SK-MEL-5 (cell line): ENCODE measurements at regions not wholly inside any gene's neighbourhood (a gene's known extent, or its start where the extent isn't known, plus 50 kb on each side); places are given as distances from the start of the nearest gene placed in this dataset.
"Not testable (repeated sequence)": the region's sequence is repeated elsewhere in the genome, so short reads cannot be mapped to it uniquely, and the experiment has no call there.

Experiments used
- DNase-seq: peaks from one replicate; pipeline ENCODE4 v3.0.0-alpha.2; 2016; ENCODE audit warnings: low read depth, low spot score
- in situ Hi-C: cut with HindIII; loops from 2 replicates; pipeline ENCODE4 v1.10.0; 2016; ENCODE audit warnings: low sequenced_read_pairs, high pct_unique_total_duplicates, low pct_unique_long_range_greater_than_20kb

DNA sequence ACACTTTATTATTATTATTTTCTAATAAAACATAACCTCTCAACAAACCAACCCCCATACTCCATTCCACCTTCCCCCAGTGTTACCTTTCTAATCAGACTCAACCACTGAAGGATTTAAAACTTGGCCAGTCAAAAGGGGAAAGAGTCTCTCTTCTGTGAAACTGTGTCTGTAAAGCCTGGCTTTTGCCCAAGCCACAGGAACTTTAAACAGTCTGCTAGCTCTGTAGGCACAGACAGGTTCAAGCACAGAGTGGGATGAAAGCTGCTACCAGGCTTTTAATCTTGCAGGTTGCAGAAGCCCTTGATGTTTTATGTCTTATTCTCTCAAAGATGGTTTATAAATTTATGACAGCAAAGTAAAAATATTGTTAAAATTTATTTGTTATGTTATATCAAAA lies 585.7 kb downstream of the TENT5A start:
- in situ Hi-C loops: no loop called here
- DNase-seq: no peak

DNA sequence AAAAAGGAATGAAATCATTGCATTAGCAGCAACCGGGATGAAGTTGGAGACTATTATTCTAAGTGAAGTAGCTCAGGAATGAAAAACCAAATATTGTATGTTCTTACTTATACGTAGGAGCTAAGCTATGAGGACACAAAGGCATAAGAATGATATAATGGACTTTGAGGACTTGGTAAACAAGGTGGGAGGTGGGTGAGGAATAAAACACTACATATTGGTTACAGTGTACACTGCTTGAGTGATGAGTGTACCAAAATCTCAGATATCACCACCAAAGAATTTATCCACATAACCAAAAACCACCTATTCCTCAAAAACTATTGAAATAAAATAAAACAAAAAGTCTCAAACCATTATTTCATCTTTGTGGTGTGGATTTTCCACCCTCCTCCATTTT lies 593.5 kb downstream of the TENT5A start:
- no peak for DNase-seq
- in situ Hi-C loops: no loop called here

DNA sequence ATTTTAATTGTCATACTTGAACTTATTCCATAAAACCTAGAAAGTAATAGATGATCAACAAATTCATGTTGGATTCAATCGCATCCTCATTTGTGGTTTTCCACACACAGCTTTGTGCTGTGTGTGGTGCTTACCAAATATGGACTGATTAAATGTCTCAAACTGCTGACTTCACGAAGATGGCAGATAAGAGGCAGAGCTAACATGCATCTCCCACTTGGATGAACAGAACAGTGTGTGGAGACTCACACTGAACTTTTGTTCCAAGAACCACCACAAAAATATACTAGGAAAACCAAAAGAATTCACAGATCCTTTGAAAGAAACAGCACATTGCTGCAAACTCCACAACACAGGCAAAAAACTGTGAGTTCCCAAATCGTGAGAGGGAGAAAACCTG lies 603.7 kb downstream of the TENT5A start:
- no peak for DNase-seq
- in situ Hi-C loops: no loop called here

DNA sequence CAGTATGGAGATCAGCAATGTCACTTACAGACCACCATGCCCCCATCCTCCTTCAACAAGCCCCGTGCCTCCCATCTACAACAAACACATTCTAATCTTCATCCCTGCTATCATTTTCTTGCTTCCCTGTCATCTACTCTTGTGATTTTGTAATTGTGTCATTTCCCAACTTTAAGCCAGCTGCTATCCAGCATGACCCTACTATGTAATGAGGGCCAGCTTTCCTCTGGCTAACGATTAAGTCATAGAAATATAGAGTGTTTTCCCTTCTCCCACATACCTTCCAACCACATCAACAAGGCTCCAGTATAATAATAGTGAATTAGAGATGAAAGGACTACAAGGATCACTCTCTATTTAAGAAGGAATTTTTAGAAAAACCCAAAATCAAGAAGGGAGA lies 607.0 kb downstream of the TENT5A start:
- in situ Hi-C loops: no loop called here
- DNase-seq: no peak

DNA sequence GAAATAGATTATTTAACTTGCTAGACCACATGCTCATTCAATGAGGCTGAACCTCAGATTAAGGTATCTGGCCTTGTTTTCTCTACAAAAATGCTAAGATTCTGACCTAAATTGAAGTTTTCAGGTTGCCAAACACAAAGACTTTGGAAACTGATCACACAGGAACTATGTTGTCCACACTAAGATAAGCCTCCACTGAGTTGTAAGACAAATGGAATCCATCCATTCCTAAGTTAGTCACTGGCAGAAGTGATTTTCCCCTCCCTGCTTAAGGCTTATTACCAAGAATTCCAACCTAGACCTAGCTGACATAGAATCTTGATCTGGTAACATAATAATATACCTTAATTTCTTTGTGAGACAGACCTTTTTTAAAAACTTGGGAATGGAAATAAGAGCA lies 608.1 kb downstream of the TENT5A start:
- in situ Hi-C loops: no loop called here
- DNase-seq: no peak

DNA sequence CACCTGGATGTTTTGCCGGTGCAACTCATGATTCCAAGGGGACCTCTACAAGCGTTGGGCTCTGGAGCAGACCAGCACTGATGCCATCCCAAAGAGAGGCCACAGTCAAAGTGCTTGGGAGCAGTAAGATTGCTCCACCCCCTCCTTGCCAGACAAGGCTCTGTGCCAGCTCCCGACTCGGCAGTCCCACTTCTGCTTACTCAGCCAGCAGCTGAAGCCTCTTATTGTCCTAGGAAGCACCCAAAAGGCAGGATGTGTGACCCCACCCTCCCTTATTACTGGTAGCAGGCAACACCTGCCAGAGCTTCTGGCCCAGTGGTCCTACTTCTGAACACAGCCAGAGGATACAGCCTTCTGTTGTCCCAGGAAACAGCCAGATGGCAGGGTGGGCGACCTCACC lies 614.2 kb downstream of the TENT5A start:
- in situ Hi-C loops: no loop called here
- no peak for DNase-seq

DNA sequence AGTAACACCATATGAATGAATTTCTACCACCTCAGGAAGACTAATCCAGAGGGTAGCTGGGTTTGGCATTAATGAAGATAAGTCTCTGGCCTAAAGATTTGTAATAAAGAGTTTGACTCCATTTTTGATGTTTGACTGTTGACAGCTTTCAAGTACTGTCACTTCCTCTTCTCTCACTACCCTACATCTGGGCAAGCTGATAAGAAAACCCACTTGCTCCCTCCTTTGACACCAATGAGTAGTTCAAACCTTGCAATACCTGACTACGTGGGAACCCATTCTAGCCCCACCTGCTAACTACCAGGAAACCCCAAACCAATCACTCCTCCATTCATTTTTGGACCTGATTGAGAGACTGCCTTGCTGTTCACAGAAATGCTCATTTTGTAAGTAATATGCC lies 621.5 kb downstream of the TENT5A start:
- in situ Hi-C loops: no loop called here
- DNase-seq: no peak

DNA sequence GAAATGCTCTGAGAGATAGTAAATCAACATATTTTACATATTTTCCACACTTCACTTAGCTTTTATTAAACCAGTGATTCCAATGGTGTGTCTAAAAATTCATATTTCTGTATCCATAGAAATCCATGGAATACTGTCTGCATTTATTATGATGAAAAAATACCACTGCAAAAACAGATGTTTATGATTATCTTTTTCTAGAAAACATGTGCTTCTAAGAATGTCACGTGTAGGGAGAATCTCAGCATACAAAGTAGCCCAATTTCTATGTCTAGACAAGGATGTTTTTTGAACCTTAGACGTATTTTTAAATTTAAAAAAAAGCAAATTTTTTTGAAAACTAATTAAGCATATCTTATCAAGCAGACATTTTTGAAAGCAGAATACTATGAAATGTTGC lies 622.4 kb downstream of the TENT5A start:
- DNase-seq: no peak
- in situ Hi-C loops: no loop called here

DNA sequence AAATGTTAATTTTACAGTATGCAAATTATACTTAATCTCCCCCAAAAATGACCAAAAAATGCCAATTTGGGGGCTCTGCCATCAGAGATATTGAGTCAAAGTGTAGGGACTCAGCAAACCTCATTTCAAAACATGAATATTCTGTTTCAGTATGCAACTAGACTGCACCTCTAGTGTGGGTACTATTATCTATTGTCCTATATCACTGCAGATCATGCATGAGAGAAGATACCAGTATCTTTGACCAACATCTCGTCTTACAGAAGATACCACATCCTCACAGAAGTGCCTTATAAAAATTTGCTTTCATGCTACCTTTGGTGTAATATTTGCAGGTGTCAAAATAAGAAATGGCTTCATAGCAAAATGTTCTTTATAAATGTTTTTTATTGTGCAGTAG lies 623.8 kb downstream of the TENT5A start:
- in situ Hi-C loops: no loop called here
- no peak for DNase-seq

DNA sequence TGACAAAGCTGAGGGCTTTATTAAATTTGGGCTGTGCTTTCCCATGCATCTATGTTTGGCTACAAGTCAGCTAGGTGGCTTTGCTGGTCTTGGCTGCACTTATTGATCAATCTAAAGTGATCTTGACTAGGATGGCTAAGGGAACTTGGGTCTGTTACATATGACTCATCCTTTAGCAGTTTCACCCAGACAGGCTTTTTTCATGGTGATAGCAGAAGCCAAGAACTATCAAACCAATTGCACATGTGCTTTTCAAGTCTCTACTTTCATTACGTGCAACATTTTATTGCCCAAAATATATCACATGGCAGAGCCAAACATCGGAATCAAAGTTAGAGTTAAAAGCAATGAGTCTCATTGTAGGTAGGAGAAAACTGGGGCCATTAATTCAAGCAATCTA lies 626.3 kb downstream of the TENT5A start:
- in situ Hi-C loops: no loop called here
- no peak for DNase-seq

DNA sequence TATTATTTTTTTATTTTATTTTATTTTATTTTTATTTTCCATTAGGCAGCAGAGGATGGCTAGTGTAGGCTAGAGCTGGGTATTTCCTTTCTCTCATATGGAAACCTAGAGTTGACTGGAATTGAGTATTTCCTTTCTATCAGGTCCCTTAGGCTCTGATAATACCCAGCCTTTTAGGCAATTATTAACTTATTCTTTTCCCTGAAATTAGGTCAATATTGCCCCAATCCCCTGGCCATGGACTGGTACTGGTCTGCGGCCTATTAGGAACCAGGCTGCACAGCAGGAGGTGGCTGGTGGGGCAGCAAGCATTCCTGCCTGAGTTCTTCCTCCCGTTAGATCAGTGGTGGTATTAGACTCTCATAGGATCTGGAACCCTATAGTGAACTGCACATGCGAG lies 632.2 kb downstream of the TENT5A start:
- in situ Hi-C loops: no loop called here
- DNase-seq: no peak

DNA sequence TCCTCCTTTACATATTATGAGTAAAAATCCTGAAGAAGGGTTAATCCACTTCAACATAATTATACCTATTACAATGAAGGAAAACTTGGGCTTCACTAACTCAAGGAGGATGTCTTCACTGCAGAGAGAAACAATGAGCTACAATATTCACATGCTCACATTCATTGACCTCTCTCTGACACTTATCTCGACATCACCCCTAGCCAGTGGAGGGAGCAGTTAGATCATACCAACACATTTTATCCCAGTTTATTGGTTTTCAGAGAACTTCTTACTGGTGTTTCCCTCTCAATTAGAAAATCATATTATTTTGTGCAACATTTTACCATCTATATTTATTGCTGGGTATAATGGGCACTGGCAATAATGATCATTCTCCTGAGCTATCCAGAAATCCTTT lies 646.5 kb downstream of the TENT5A start:
- DNase-seq: peak; percentile 51
- in situ Hi-C loops: no loop called here

DNA sequence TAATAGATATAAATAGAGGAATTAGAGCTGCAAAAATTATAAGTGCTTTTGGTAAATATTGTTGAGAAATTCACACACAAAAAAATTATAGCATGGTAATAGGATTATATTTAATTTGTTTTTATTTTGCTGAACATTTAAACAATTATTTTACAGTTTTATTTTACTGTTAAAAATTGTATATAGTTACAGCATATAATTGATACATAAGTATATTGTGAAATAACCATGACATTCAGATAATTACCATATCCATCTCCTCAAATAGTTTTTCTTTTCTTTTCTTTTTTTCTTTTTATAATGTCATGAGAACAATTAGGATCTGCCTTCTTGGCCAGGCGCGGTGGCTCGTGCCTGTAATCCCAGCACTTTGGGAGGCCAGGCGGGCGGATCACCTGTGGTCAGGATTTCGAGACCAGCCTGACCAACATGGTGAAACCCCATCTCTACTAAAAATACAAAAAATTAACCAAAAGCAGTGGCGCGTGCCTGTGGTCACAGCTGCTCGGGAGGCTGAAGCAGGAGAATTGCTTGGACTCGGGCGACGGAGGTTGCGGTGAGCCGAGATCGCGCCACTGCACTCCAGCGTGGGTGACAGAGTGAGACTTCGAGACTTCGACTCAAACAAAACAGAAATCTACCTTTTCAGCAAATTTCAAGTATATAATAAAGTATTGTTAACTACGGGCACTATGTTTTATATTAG lies 654.2 kb downstream of the TENT5A start:
- in situ Hi-C loops: no loop called here
- DNase-seq: no peak

DNA sequence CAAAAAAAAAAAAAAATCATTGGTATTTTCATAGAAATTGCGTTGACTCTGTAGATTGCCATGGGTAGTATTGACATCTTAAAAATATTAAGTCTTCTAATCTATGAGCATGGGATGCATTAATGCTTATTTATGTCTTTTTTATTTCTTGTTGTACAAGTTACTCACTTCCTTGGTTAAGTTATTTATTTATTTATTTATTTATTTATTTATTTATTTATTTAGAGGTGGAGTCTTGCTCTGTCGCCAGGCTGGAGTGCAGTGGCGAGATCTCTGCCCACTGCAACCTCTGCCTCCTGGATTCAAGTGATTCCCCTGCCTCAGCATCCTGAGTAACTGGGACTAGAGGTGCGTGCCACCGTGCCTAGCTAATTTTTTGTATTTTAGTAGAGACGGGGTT lies 656.0 kb downstream of the TENT5A start:
- in situ Hi-C loops: not testable (repeated sequence)

DNA sequence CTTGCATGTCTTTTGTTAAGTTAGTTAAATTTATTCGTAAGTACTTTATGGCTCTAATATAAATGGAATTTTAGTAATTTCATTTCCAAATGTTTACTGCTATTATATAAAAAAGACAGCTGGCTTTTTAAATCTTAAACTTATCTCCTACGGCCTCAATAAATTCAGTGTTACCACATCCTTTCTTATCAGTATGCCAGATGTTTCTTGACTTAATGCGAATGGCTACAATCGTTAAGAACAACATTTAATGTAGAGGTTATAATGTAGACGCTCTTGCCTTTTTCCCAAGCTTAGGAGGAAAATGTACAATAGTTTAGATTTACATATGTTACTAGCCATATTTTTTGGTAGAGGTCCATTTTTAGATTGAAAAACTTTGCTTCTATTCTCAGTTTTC lies 659.4 kb downstream of the TENT5A start:
- in situ Hi-C loops: no loop called here
- DNase-seq: no peak

More for the DNA sequence above, 656.0 kb downstream of the TENT5A start:
- DNase-seq: not testable (repeated sequence)

DNA sequence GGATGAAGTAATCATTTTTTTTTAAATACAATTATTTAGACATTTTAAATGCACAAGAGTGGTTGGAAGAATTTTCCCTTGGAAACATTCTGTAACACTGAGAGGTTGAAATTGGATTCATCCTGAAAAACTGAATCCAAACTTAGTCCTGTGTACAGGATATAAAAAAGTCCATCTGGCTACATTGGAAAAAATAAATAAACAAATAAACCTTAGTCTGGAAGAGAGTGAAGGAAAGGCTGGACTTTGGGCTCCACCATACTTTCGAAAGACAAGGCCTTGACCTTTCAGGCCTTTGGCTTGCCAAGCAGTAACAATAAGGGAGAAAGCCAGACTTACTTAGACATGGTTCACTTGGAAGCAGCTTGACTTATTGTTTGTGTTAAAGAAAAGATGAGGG lies 664.3 kb downstream of the TENT5A start:
- in situ Hi-C loops: no loop called here
- DNase-seq: no peak

DNA sequence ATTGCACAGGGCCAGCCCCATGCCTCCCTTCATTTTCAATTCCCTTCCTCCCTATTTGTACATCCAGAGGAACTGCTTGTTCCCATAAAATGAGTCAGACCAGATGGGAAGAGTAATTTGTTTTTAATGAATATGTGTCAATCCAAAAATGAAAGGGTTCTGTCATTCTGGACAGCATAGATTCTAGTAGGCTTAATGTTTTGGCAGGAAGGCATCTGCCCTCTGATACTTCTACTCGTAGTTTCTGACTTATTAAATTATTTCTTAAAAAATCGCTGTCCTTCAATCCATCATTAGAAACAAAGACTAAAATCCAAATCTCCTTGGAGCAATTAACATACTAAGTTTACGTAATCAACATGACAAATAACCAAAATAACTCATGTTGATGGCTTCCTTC lies 665.5 kb downstream of the TENT5A start:
- DNase-seq: no peak
- in situ Hi-C loops: no loop called here

DNA sequence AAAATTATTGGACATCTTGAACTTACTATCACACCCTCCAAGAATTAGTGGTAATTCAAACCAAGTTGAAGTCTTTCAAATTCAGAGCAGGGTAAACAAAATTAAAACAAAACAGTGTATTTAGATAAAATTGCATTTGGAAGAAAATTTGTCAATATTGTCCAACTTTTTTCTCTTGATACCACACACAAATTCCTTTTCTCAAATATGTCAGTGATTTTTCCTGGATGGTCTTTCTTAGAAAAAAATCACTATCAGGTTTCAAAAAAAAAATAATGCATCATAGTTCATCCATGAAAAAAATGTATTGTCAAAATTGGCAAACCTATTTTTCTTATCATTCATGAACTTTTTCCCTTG lies 667.1 kb downstream of the TENT5A start:
- in situ Hi-C loops: no loop called here
- DNase-seq: no peak

DNA sequence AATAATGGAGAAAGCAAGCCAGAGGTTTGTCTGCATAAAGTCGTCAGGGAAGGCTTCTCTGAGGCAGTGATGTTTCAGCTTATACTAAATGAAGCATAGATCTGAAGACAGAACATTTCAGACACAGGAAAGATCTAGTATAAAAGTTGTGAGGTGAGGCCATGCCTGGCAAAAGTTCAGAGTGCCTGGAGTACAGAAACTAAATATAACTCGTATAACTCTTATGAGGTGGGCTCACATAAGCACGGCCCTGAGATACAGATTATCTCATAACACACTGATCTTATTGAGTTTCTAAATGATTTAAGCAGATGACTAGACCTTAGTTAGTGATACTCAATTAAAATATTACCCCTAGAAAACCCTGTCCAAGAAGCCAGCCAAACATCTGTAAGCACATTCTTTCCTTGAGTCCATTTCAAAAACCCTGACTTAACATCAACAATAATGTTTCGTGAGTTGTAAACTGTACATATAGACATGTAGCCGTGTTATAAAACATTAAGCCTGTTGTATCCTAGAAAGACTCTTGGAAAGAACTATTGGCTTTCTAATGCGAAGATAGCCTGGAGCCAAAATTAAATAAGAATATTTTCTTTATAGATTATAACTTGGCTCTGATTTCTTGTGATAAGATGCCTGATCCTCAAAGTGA lies 667.6 kb downstream of the TENT5A start:
- in situ Hi-C loops: no loop called here
- no peak for DNase-seq

DNA sequence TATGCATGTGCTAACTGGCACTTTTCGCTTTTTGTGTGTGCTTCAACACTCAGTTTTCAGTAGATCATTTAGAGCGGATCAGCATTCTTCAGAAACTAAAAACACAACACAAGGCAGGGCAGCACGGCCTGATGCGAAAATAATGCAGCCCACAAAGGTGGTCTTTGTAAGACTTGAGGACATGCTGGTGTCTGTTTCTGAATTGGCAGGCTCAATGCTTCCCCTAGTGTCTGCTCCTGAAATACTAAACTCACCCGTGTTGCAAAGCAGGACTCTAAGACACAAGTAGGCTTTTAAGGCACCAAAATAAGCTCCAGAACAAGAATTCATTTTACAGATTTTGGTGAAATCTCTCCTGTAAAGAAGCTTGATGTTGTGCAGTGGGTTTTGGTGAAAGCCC lies 676.5 kb downstream of the TENT5A start:
- DNase-seq: peak; percentile 78

More for the DNA sequence above, 676.5 kb downstream of the TENT5A start:
- in situ Hi-C loops: no loop called here
